K562 (cell line): ENCODE measurements at regions not wholly inside any gene's neighbourhood (a gene's known extent, or its start where the extent isn't known, plus 50 kb on each side); places are given as distances from the start of the nearest gene placed in this dataset.

Source experiments
- ATAC-seq: fragments of 200-7000 bp; cut with Tn5 transposase; 3 replicates; pipeline ENCODE4 v1.9.1; 2020; ENCODE audit warnings: moderate library complexity
- BruUV-seq: library from RNA; stranded (reverse); fragments of 400-500 nt; replicated peaks from 2 replicates; lab custom pipeline; 2021; lab: Mats Ljungman, UMichigan
- CTCF ChIA-PET: fragments of 300-600 bp; formaldehyde crosslinking; extraction: SDS; loops from one replicate; lab custom pipeline; 2021; ENCODE audit warnings: low intra/inter-chr PET ratio; lab: Yijun Ruan, JAX
- POLR2A ChIA-PET: fragments of 300-600, 350-650 bp; sonication (Branson Sonifier 250); formaldehyde crosslinking; extraction: SDS; loops from one replicate; lab custom pipeline; 2021; ENCODE audit warnings: antibody characterized with exemption, inconsistent platforms; lab: Yijun Ruan, JAX
- DNase-seq, 4 experiments: peaks; one replicate each; pipeline versions ENCODE4 v3.0.0 to v3.0.0-alpha.2; 2011 to 2018; ENCODE audit warnings: low spot score in 3 of 4, mixed read lengths in 3 of 4; ENCODE audit errors: extremely low read depth in 1 of 4
- FAIRE-seq: peaks from 2 replicates; lab custom pipeline; 2011; peaks lifted over from hg19 to GRCh38; lab: Jason Lieb, UNC
- H2AFZ ChIP-seq: 2 replicates; pipeline ENCODE4 v1.6.0; 2011; ENCODE audit warnings: low read depth, low read length, control low read depth, inconsistent platforms
- H3K27ac ChIP-seq: fragments of 200-600 bp; 3 replicates; pipeline ENCODE4 v1.8.0; 2011; ENCODE audit warnings: low read depth, mild to moderate bottlenecking, control low read depth, inconsistent platforms, low read length, moderate library complexity, mixed read lengths; ENCODE audit errors: extremely low read depth
- H3K27me3 ChIP-seq, 2 experiments: fragments of 300-600 bp in 1 of 2; 2 replicates in 1 of 2; 3 replicates in 1 of 2; pipeline versions ENCODE4 v1.6.0 to v1.8.0; 2011; ENCODE audit warnings: inconsistent platforms in 2 of 2, low read length in 2 of 2, mild to moderate bottlenecking in 1 of 2, mixed read lengths in 1 of 2, moderate library complexity in 1 of 2; ENCODE audit not compliant: control insufficient read depth in 2 of 2, insufficient read depth in 2 of 2
- H3K36me3 ChIP-seq: fragments of 300-600 bp; 3 replicates; pipeline ENCODE4 v1.8.0; 2011; ENCODE audit warnings: mild to moderate bottlenecking, low read length, inconsistent platforms; ENCODE audit not compliant: control insufficient read depth, insufficient read depth
- H3K4me1 ChIP-seq, 2 experiments: fragments of 200-600 bp in 1 of 2; replicated peaks in 1 of 2; 2 replicates in 1 of 2; 3 replicates in 1 of 2; pipeline versions ENCODE4 v1.5.1 to v1.8.0; 2011; ENCODE audit warnings: inconsistent platforms in 2 of 2, low read length in 2 of 2, mild to moderate bottlenecking in 1 of 2, mixed read lengths in 1 of 2, moderate library complexity in 1 of 2; ENCODE audit not compliant: control insufficient read depth in 2 of 2, insufficient read depth in 2 of 2
- H3K4me2 ChIP-seq: 2 replicates; pipeline ENCODE4 v1.6.1; 2011; ENCODE audit warnings: low read length, control low read depth, inconsistent platforms, mixed read lengths; ENCODE audit not compliant: insufficient read depth
- H3K4me3 ChIP-seq: fragments of 200-600 bp; sonication (generic), shearing (Covaris generic); 2 replicates; pipeline ENCODE4 v1.5.1; 2016; ENCODE audit warnings: control low read depth, inconsistent platforms
- H3K79me2 ChIP-seq: fragments of 200-600 bp; 3 replicates; pipeline ENCODE4 v1.8.0; 2011; ENCODE audit warnings: low read length, inconsistent platforms; ENCODE audit not compliant: control insufficient read depth, insufficient read depth
- H3K9ac ChIP-seq, 2 experiments: 2 replicates each; pipeline versions ENCODE4 v1.6.0 to v1.6.1; 2011; ENCODE audit warnings: low read depth in 2 of 2, low read length in 2 of 2, control low read depth in 1 of 2, inconsistent platforms in 1 of 2, mild to moderate bottlenecking in 1 of 2, mixed read lengths in 1 of 2; ENCODE audit not compliant: insufficient read depth in 1 of 2
- H3K9me1 ChIP-seq: one replicate; pipeline ENCODE4 v1.6.0; 2011; ENCODE audit warnings: inconsistent platforms, mild to moderate bottlenecking, low read length, moderate library complexity; ENCODE audit not compliant: control insufficient read depth, insufficient read depth
- H3K9me3 ChIP-seq: replicated peaks from 2 replicates; pipeline ENCODE4 v1.5.1; 2011; ENCODE audit warnings: low read depth, low read length, inconsistent platforms; ENCODE audit not compliant: control insufficient read depth, insufficient read depth
- H4K20me1 ChIP-seq: replicated peaks from 2 replicates; pipeline ENCODE4 v1.6.1; 2011; ENCODE audit warnings: low read length, inconsistent platforms, mixed read lengths; ENCODE audit not compliant: control insufficient read depth, insufficient read depth
- CBX8 ChIP-seq: fragments of 200-600 bp; sonication (generic); IDR thresholded peaks from 2 replicates; pipeline ENCODE4 v1.6.1; 2012; ENCODE audit warnings: borderline replicate concordance, mixed run types, low read depth, mild to moderate bottlenecking, moderate library complexity, mixed read lengths, low read length, control low read depth, inconsistent platforms; ENCODE audit not compliant: poor library complexity, severe bottlenecking; ENCODE audit errors: extremely low read depth
- SRSF9 ChIP-seq: fragments of 200-400 bp; formaldehyde crosslinking; IDR thresholded peaks from 2 replicates; pipeline ENCODE4 v1.6.1; 2017; ENCODE audit warnings: low read depth, low read length, borderline replicate concordance
- ZNF551 ChIP-seq: fragments of 250-450 bp; sonication (Bioruptor Pico); IDR thresholded peaks from 2 replicates; pipeline ENCODE4 v1.5.0; 2021; ENCODE audit warnings: mild to moderate bottlenecking, moderate library complexity
- WGBS: fragments of 100-300 bp; shearing (Covaris generic); methylation state at CpG from one replicate; pipeline ENCODE4 v1.1.6; 2016; ENCODE audit warnings: low coverage, mixed read lengths; ENCODE audit not compliant: insufficient coverage; ENCODE audit errors: missing lambda C conversion rate; 5-methylcytosine and 5-hydroxymethylcytosine counted together
- in situ Hi-C: fragments of 300-500 bp; cut with MboI; formaldehyde crosslinking; loops from 4 replicates; pipeline ENCODE4 v1.15.0; 2018; ENCODE audit warnings: inconsistent platforms, mixed read lengths
- intact Hi-C: fragments of 100-400 bp; cut with micrococcal nuclease; formaldehyde crosslinking; loops from 2 replicates; pipeline ENCODE4 v1.14.2; 2022
- TF ChIP-seq, protein P1 (sequence below): sonication (generic); formaldehyde crosslinking; IDR thresholded peaks from 2 replicates; pipeline ENCODE4 v1.8.1; 2023; ENCODE audit warnings: missing genetic modification reagents, mild to moderate bottlenecking, borderline replicate concordance
- TF ChIP-seq, protein P2 (sequence below), 2 experiments: fragments of 150-350 bp in 1 of 2; IDR thresholded peaks; 2 replicates each; pipeline ENCODE4 v1.6.1; 2012 to 2016; ENCODE audit warnings: low read depth in 2 of 2, low read length in 2 of 2, mild to moderate bottlenecking in 1 of 2, moderate library complexity in 1 of 2

DNA sequence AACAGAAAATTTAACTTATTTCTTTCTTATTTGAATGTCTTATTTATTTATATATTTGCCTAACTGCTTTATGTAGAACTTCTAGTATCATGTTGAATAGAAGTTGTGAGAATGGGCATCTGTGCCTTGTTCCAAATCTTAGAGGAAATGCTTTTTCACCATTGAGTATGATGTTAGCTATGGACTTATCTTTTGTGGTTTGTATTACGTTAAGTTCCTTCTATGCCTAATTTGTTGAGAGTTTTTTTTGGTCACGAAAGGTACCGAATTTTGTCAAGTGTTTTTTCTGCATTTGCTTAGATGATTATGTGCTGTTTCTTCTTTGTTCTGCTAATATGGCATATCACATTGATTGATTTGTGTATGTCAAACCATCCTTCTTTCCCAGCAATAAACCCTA is 161.0 kb upstream of the TRIM24 start:
- DNase-seq (no peak), FAIRE-seq (peak; percentile 37), ATAC-seq (no peak)
- in situ Hi-C loops, result no loop called here
- Histone ChIP-seq H3K9me1 (no peaks in the 10 kb centered on the region), H3K79me2 (no peaks in the 10 kb centered on the region), H3K27ac (no peak overlapping the region), H2AFZ (0 out of 2 replicates have a peak overlapping the region, but pooled peaks have one; percentile 12), H3K4me3 (no peak overlapping the region), H3K4me2 (no peak overlapping the region), H3K9me3 (no peaks in the 10 kb centered on the region), H4K20me1 (no peaks in the 10 kb centered on the region), H3K9ac (no peak overlapping the region), H3K36me3 (no peaks in the 10 kb centered on the region), H3K27me3 (no peaks in the 10 kb centered on the region), H3K4me1 (no peaks in the 10 kb centered on the region)
- no TSS peak for BruUV-seq
- ChIA-PET POLR2A (no interaction called here), CTCF (interaction anchor here (0.6 kb wide), 1 partner anchor 19 kb away, joined by 3 read pairs; no protein-coding TSS in a partner anchor)
- no peak for TF ChIP-seq ZNF551 (CRISPR knock-in tag)
- TF ChIP-seq CBX8, result no peak
- TF ChIP-seq, protein P1, sequence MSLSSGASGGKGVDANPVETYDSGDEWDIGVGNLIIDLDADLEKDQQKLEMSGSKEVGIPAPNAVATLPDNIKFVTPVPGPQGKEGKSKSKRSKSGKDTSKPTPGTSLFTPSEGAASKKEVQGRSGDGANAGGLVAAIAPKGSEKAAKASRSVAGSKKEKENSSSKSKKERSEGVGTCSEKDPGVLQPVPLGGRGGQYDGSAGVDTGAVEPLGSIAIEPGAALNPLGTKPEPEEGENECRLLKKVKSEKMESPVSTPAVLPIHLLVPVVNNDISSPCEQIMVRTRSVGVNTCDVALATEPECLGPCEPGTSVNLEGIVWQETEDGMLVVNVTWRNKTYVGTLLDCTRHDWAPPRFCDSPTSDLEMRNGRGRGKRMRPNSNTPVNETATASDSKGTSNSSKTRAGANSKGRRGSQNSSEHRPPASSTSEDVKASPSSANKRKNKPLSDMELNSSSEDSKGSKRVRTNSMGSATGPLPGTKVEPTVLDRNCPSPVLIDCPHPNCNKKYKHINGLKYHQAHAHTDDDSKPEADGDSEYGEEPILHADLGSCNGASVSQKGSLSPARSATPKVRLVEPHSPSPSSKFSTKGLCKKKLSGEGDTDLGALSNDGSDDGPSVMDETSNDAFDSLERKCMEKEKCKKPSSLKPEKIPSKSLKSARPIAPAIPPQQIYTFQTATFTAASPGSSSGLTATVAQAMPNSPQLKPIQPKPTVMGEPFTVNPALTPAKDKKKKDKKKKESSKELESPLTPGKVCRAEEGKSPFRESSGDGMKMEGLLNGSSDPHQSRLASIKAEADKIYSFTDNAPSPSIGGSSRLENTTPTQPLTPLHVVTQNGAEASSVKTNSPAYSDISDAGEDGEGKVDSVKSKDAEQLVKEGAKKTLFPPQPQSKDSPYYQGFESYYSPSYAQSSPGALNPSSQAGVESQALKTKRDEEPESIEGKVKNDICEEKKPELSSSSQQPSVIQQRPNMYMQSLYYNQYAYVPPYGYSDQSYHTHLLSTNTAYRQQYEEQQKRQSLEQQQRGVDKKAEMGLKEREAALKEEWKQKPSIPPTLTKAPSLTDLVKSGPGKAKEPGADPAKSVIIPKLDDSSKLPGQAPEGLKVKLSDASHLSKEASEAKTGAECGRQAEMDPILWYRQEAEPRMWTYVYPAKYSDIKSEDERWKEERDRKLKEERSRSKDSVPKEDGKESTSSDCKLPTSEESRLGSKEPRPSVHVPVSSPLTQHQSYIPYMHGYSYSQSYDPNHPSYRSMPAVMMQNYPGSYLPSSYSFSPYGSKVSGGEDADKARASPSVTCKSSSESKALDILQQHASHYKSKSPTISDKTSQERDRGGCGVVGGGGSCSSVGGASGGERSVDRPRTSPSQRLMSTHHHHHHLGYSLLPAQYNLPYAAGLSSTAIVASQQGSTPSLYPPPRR (CRISPR knock-in tag), result no peak
- TF ChIP-seq, protein P2, sequence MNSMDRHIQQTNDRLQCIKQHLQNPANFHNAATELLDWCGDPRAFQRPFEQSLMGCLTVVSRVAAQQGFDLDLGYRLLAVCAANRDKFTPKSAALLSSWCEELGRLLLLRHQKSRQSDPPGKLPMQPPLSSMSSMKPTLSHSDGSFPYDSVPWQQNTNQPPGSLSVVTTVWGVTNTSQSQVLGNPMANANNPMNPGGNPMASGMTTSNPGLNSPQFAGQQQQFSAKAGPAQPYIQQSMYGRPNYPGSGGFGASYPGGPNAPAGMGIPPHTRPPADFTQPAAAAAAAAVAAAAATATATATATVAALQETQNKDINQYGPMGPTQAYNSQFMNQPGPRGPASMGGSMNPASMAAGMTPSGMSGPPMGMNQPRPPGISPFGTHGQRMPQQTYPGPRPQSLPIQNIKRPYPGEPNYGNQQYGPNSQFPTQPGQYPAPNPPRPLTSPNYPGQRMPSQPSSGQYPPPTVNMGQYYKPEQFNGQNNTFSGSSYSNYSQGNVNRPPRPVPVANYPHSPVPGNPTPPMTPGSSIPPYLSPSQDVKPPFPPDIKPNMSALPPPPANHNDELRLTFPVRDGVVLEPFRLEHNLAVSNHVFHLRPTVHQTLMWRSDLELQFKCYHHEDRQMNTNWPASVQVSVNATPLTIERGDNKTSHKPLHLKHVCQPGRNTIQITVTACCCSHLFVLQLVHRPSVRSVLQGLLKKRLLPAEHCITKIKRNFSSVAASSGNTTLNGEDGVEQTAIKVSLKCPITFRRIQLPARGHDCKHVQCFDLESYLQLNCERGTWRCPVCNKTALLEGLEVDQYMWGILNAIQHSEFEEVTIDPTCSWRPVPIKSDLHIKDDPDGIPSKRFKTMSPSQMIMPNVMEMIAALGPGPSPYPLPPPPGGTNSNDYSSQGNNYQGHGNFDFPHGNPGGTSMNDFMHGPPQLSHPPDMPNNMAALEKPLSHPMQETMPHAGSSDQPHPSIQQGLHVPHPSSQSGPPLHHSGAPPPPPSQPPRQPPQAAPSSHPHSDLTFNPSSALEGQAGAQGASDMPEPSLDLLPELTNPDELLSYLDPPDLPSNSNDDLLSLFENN (IDR thresholded peaks at IDR 0.05; ENCODE audit: low read depth in 2 of 2, low read length in 2 of 2), result no peak
- TF ChIP-seq SRSF9, result no peak
- 10% methylated on average over 3 of the region's 3 CpGs for WGBS
- intact Hi-C loops, result no loop called here
